Myocyte (in vitro differentiated cells): ENCODE measurements at regions not wholly inside any gene's neighbourhood (a gene's known extent, or its start where the extent isn't known, plus 50 kb on each side); places are given as distances from the start of the nearest gene placed in this dataset.
A peak's percentile ranks its signal among the peaks of the same experiment; 100 is the strongest.

ENCODE experiments used
- DNase-seq: peaks from one replicate; pipeline ENCODE4 v3.0.0-alpha.2; 2012; ENCODE audit warnings: low read depth

- no peak for DNase-seq
These were observed 74.0 kb upstream of the SEPTIN5 start for GRCh38 chr22:19640306-19640705.

- no peak for DNase-seq
These were observed 72.9 kb upstream of the SEPTIN5 start for GRCh38 chr22:19641254-19641982.

- no peak for DNase-seq
These were observed 72.3 kb upstream of the SEPTIN5 start for GRCh38 chr22:19641983-19642451.

GRCh38 chr22:19643448-19644313 lies 70.6 kb upstream of the SEPTIN5 start:
- no peak for DNase-seq

- DNase-seq = no peak
These were observed 69.7 kb upstream of the SEPTIN5 start for GRCh38 chr22:19644314-19645223.

- no peak for DNase-seq
These were observed 68.9 kb upstream of the SEPTIN5 start for GRCh38 chr22:19645391-19645790.

GRCh38 chr22:19645905-19646304 lies 68.4 kb upstream of the SEPTIN5 start:
- peak; percentile 17 for DNase-seq

GRCh38 chr22:19646383-19646782 lies 67.9 kb upstream of the SEPTIN5 start:
- no peak for DNase-seq

GRCh38 chr22:19648419-19648929 lies 65.8 kb upstream of the SEPTIN5 start:
- DNase-seq = peak; percentile 28

GRCh38 chr22:19652316-19652715 lies 62.0 kb upstream of the SEPTIN5 start:
- no peak for DNase-seq

GRCh38 chr22:19654338-19654987 lies 59.8 kb upstream of the SEPTIN5 start:
- no peak for DNase-seq

GRCh38 chr22:19655399-19655798 lies 58.9 kb upstream of the SEPTIN5 start:
- no peak for DNase-seq

GRCh38 chr22:19656541-19657251 lies 57.6 kb upstream of the SEPTIN5 start:
- DNase-seq = no peak

- DNase-seq = no peak
These were observed 56.8 kb upstream of the SEPTIN5 start for GRCh38 chr22:19657252-19658056.

GRCh38 chr22:19658057-19658966 lies 56.0 kb upstream of the SEPTIN5 start:
- DNase-seq = no peak

GRCh38 chr22:19658967-19659804 lies 55.1 kb upstream of the SEPTIN5 start:
- DNase-seq = no peak

GRCh38 chr22:19659805-19660345 lies 54.4 kb upstream of the SEPTIN5 start:
- DNase-seq = no peak
